HEK293T (cell line): ENCODE measurements at regions not wholly inside any gene's neighbourhood (a gene's known extent, or its start where the extent isn't known, plus 50 kb on each side); places are given as distances from the start of the nearest gene placed in this dataset.

Source experiments
- CTCF ChIA-PET: fragments of 350-600 bp; formaldehyde crosslinking; extraction: SDS; loops from one replicate; lab custom pipeline; 2021; ENCODE audit warnings: antibody characterized with exemption, inconsistent platforms; lab: Yijun Ruan, JAX
- POLR2A ChIA-PET: fragments of 350-600 bp; formaldehyde crosslinking; extraction: SDS; loops from one replicate; lab custom pipeline; 2020; ENCODE audit warnings: antibody characterized with exemption, inconsistent platforms; lab: Yijun Ruan, JAX
- DNase-seq: peaks from one replicate; pipeline ENCODE4 v3.0.0; 2012; ENCODE audit warnings: mixed read lengths; ENCODE audit errors: extremely low spot score
- ARNT ChIP-seq: fragments of 450-650 bp; IDR thresholded peaks from 2 replicates; pipeline ENCODE4 v1.6.1; 2017; ENCODE audit warnings: mild to moderate bottlenecking
- BHLHE40 ChIP-seq: fragments of 450-650 bp; IDR thresholded peaks from 2 replicates; pipeline ENCODE4 v1.6.1; 2016; ENCODE audit warnings: mild to moderate bottlenecking, moderate library complexity, borderline replicate concordance
- CTBP1 ChIP-seq: fragments of 450-650 bp; IDR thresholded peaks from 2 replicates; pipeline ENCODE4 v1.6.1; 2016; ENCODE audit warnings: borderline replicate concordance
- ELF4 ChIP-seq: fragments of 450-650 bp; IDR thresholded peaks from 2 replicates; pipeline ENCODE4 v1.6.1; 2017; ENCODE audit warnings: antibody characterized with exemption
- FOXA1 ChIP-seq: fragments of 450-650 bp; IDR thresholded peaks from 2 replicates; pipeline ENCODE4 v1.6.1; 2016; ENCODE audit warnings: mild to moderate bottlenecking
- FOXK2 ChIP-seq: fragments of 450-650 bp; IDR thresholded peaks from 2 replicates; pipeline ENCODE4 v1.6.1; 2016; ENCODE audit warnings: mild to moderate bottlenecking
- FOXM1 ChIP-seq: fragments of 450-650 bp; IDR thresholded peaks from 2 replicates; pipeline ENCODE4 v1.6.1; 2017; ENCODE audit warnings: mild to moderate bottlenecking, borderline replicate concordance
- HDGF ChIP-seq: fragments of 450-650 bp; IDR thresholded peaks from 2 replicates; pipeline ENCODE4 v1.6.1; 2017; ENCODE audit warnings: antibody characterized with exemption, borderline replicate concordance
- L3MBTL2 ChIP-seq: fragments of 450-650 bp; conservative IDR thresholded peaks from 2 replicates; pipeline ENCODE4 v1.6.1; 2016; ENCODE audit warnings: mild to moderate bottlenecking
- LEF1 ChIP-seq: fragments of 450-650 bp; IDR thresholded peaks from 2 replicates; pipeline ENCODE4 v1.6.1; 2017; ENCODE audit warnings: mild to moderate bottlenecking, borderline replicate concordance
- NFRKB ChIP-seq: fragments of 450-650 bp; IDR thresholded peaks from 2 replicates; pipeline ENCODE4 v1.6.1; 2016; ENCODE audit warnings: mild to moderate bottlenecking, moderate library complexity
- PKNOX1 ChIP-seq: fragments of 450-650 bp; IDR thresholded peaks from 2 replicates; pipeline ENCODE4 v1.6.1; 2016
- SP1 ChIP-seq: fragments of 450-650 bp; IDR thresholded peaks from 2 replicates; pipeline ENCODE4 v1.6.1; 2017
- SUZ12 ChIP-seq: fragments of 450-650 bp; IDR thresholded peaks from 2 replicates; pipeline ENCODE4 v1.6.1; 2016; ENCODE audit warnings: mild to moderate bottlenecking
- TARDBP ChIP-seq: fragments of 450-650 bp; IDR thresholded peaks from 2 replicates; pipeline ENCODE4 v1.6.1; 2016
- ZNF384 ChIP-seq: fragments of 450-650 bp; IDR thresholded peaks from 2 replicates; pipeline ENCODE4 v1.6.1; 2016

GRCh38 chr18:24630346-24630880 is 170.0 kb downstream of the HRH4 start:
- no peak for DNase-seq
- CTCF ChIA-PET = interaction anchor here (1.1 to 1.3 kb wide), 2 partner anchors 46 to 96 kb away, joined by 3 to 4 read pairs; no protein-coding TSS in a partner anchor
- no peak for TF ChIP-seq ZNF384
- no peak for TF ChIP-seq SUZ12
- TF ChIP-seq CTBP1 = no peak
- TF ChIP-seq HDGF = no peak
- no peak for TF ChIP-seq SP1
- no peak for TF ChIP-seq PKNOX1
- TF ChIP-seq FOXK2 = no peak
- no peak for TF ChIP-seq FOXM1
- no peak for TF ChIP-seq FOXA1
- no peak for TF ChIP-seq BHLHE40
- no peak for TF ChIP-seq TARDBP
- no peak for TF ChIP-seq LEF1
- POLR2A ChIA-PET = no interaction called here

- POLR2A ChIA-PET = no interaction called here
- DNase-seq = no peak
- no peak for TF ChIP-seq L3MBTL2
- CTCF ChIA-PET = no interaction called here
Measured at GRCh38 chr18:24631243-24632025, 171.0 kb downstream of the HRH4 start.

- no peak for DNase-seq
- POLR2A ChIA-PET = no interaction called here
- TF ChIP-seq BHLHE40 (no peak), FOXK2 (no peak), ZNF384 (no peak), FOXM1 (no peak), CTBP1 (no peak), LEF1 (no peak), SP1 (no peak), NFRKB (no peak), L3MBTL2 (no peak), SUZ12 (no peak), PKNOX1 (no peak), TARDBP (no peak), ELF4 (no peak)
- CTCF ChIA-PET = no interaction called here
Measured at GRCh38 chr18:24632158-24632988, 171.9 kb downstream of the HRH4 start.

- ChIA-PET POLR2A (no interaction called here), CTCF (no interaction called here)
- DNase-seq = no peak
- TF ChIP-seq ELF4 (no peak), CTBP1 (no peak), FOXA1 (no peak), SP1 (no peak), NFRKB (no peak), HDGF (no peak), SUZ12 (no peak), PKNOX1 (no peak), BHLHE40 (no peak), ARNT (no peak), FOXK2 (no peak), ZNF384 (no peak)
Measured at GRCh38 chr18:24633121-24633520, 172.7 kb downstream of the HRH4 start.

- TF ChIP-seq FOXA1 = no peak
- TF ChIP-seq TARDBP = no peak
- no peak for TF ChIP-seq FOXK2
- TF ChIP-seq FOXM1 = no peak
- no peak for TF ChIP-seq HDGF
- no peak for TF ChIP-seq L3MBTL2
- no peak for TF ChIP-seq ZNF384
- no peak for TF ChIP-seq SP1
- TF ChIP-seq NFRKB = no peak
- no peak for TF ChIP-seq SUZ12
- TF ChIP-seq ELF4 = no peak
- no peak for TF ChIP-seq ARNT
- no peak for TF ChIP-seq BHLHE40
- TF ChIP-seq LEF1 = no peak
- no peak for DNase-seq
- ChIA-PET CTCF (no interaction called here), POLR2A (no interaction called here)
Measured at GRCh38 chr18:24649571-24649970, 189.1 kb downstream of the HRH4 start.

GRCh38 chr18:24651434-24651833 is 191.0 kb downstream of the HRH4 start:
- DNase-seq = no peak
- ChIA-PET CTCF (no interaction called here), POLR2A (no interaction called here)
- TF ChIP-seq CTBP1 (no peak), L3MBTL2 (no peak), SP1 (no peak), FOXA1 (no peak), NFRKB (no peak), PKNOX1 (no peak), ZNF384 (no peak), ELF4 (no peak), SUZ12 (no peak), TARDBP (no peak), FOXK2 (no peak), LEF1 (no peak), HDGF (no peak), BHLHE40 (no peak), ARNT (no peak)
